SK-N-SH (cell line): ENCODE measurements at regions not wholly inside any gene's neighbourhood (a gene's known extent, or its start where the extent isn't known, plus 50 kb on each side); places are given as distances from the start of the nearest gene placed in this dataset.

Source experiments
- CHD2 ChIP-seq: fragments of 150-350 bp; IDR thresholded peaks from 2 replicates; pipeline ENCODE4 v1.6.1; 2018; ENCODE audit warnings: low read length; ENCODE audit not compliant: partially characterized antibody
- EZH2phosphoT487 ChIP-seq: fragments of 200-600 bp; sonication (generic); IDR thresholded peaks from 2 replicates; pipeline ENCODE4 v1.6.1; 2017; ENCODE audit warnings: low read depth, mixed run types, mild to moderate bottlenecking, antibody characterized with exemption, moderate library complexity, borderline replicate concordance
- GABPA ChIP-seq: IDR thresholded peaks from 2 replicates; pipeline ENCODE4 v1.4.0; 2012; ENCODE audit warnings: low read depth, mild to moderate bottlenecking
- GATA2 ChIP-seq: sonication (generic); formaldehyde crosslinking; IDR thresholded peaks from 2 replicates; pipeline ENCODE4 v1.5.0; 2020; ENCODE audit warnings: mild to moderate bottlenecking, missing genetic modification reagents
- RAD21 ChIP-seq: IDR thresholded peaks from 2 replicates; pipeline ENCODE4 v1.6.1; 2012; ENCODE audit warnings: mild to moderate bottlenecking, low read length
- TCF12 ChIP-seq: IDR thresholded peaks from 2 replicates; pipeline ENCODE4 v1.4.0; 2012
- YY1 ChIP-seq: IDR thresholded peaks from 2 replicates; pipeline ENCODE4 v1.4.0; 2012; ENCODE audit warnings: low read depth, mild to moderate bottlenecking
- TF ChIP-seq, protein P1 (sequence below): fragments of 200-600 bp; sonication (generic); IDR thresholded peaks from 2 replicates; pipeline ENCODE4 v1.6.1; 2017; ENCODE audit warnings: antibody characterized with exemption, mild to moderate bottlenecking, moderate library complexity

DNA sequence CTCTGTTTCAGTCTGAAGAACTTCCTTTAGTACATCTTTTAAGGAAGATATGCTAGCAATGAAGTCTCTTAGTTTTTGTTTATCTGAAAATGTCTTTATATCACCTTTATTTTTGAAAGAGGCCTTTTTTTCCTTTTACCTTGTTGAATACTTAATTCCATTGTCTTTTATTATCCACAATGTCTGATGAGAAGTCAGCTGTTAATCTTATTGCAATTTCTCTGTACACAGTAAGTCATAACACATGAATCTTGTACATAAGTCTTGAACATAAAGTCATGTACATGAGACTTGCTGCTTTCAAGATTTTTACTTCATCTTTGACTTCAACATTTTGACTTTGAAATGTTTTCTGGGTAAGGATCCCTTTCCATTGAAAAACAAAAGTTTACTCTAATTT, 424.3 kb upstream of the ATP10A start:
- TF ChIP-seq, protein P1, sequence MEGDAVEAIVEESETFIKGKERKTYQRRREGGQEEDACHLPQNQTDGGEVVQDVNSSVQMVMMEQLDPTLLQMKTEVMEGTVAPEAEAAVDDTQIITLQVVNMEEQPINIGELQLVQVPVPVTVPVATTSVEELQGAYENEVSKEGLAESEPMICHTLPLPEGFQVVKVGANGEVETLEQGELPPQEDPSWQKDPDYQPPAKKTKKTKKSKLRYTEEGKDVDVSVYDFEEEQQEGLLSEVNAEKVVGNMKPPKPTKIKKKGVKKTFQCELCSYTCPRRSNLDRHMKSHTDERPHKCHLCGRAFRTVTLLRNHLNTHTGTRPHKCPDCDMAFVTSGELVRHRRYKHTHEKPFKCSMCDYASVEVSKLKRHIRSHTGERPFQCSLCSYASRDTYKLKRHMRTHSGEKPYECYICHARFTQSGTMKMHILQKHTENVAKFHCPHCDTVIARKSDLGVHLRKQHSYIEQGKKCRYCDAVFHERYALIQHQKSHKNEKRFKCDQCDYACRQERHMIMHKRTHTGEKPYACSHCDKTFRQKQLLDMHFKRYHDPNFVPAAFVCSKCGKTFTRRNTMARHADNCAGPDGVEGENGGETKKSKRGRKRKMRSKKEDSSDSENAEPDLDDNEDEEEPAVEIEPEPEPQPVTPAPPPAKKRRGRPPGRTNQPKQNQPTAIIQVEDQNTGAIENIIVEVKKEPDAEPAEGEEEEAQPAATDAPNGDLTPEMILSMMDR, result no peak
- TF ChIP-seq RAD21 (no peak), YY1 (no peak), TCF12 (no peak), CHD2 (no peak), GABPA (no peak), EZH2phosphoT487 (no peak), GATA2 (CRISPR knock-in tag) (no peak)
